ENCODE measurements at regions not wholly inside any gene's neighbourhood (a gene's known extent, or its start where the extent isn't known, plus 50 kb on each side); places are given as distances from the start of the nearest gene placed in this dataset.

GRCh38 chr18:42330296-42330695, 375.3 kb downstream of the PIK3C3 start:
- TF ChIP-seq CTCF (IDR thresholded peaks at IDR 0.05) = no peak
- no peak for TF ChIP-seq POLR2A (IDR thresholded peaks at IDR 0.05)
